Bronchial epithelial cell (primary cell): ENCODE measurements at regions not wholly inside any gene's neighbourhood (a gene's known extent, or its start where the extent isn't known, plus 50 kb on each side); places are given as distances from the start of the nearest gene placed in this dataset.

Source experiments
- DNase-seq: peaks from one replicate; pipeline ENCODE4 v3.0.0-alpha.2; 2010; ENCODE audit warnings: low read depth
- FAIRE-seq: peaks from 2 replicates; lab custom pipeline; 2011; peaks lifted over from hg19 to GRCh38; lab: Jason Lieb, UNC
- H3K27me3 ChIP-seq: 2 replicates; pipeline ENCODE4 v1.5.1; 2011; ENCODE audit warnings: low read length; ENCODE audit not compliant: control insufficient read depth, insufficient read depth
- H3K36me3 ChIP-seq: 2 replicates; pipeline ENCODE4 v1.5.1; 2011; ENCODE audit warnings: low read length; ENCODE audit not compliant: control insufficient read depth, insufficient read depth
- H3K4me3 ChIP-seq: 2 replicates; pipeline ENCODE4 v1.5.1; 2011; ENCODE audit warnings: mild to moderate bottlenecking, low read depth, low read length, control low read depth
- CTCF ChIP-seq: IDR thresholded peaks from 2 replicates; pipeline ENCODE4 v1.5.1; 2011; ENCODE audit warnings: mild to moderate bottlenecking, moderate library complexity, low read length, control low read depth, inconsistent platforms; ENCODE audit not compliant: insufficient read depth, severe bottlenecking

GRCh38 chr7:89927762-89928161, 226.5 kb upstream of the STEAP1 start:
- Histone ChIP-seq H3K4me3 (no peak overlapping the region), H3K36me3 (no peaks in the 10 kb centered on the region), H3K27me3 (no peaks in the 10 kb centered on the region)
- no peak for DNase-seq
- TF ChIP-seq CTCF, result no peak
- FAIRE-seq, result no peak

GRCh38 chr7:89928451-89928850, 225.8 kb upstream of the STEAP1 start:
- Histone ChIP-seq H3K36me3 (no peaks in the 10 kb centered on the region), H3K27me3 (no peaks in the 10 kb centered on the region), H3K4me3 (no peak overlapping the region)
- TF ChIP-seq CTCF, result no peak
- DNase-seq (no peak), FAIRE-seq (no peak)

- DNase-seq, result no peak
- no peak for TF ChIP-seq CTCF
- no peak overlapping the region for H3K4me3 ChIP-seq
- no peaks in the 10 kb centered on the region for H3K36me3 ChIP-seq
- H3K27me3 ChIP-seq, result no peaks in the 10 kb centered on the region
- FAIRE-seq, result no peak
Measured at GRCh38 chr7:89934101-89934500, 220.2 kb upstream of the STEAP1 start.

GRCh38 chr7:89943525-89944050, 210.7 kb upstream of the STEAP1 start:
- Histone ChIP-seq H3K36me3 (no peaks in the 10 kb centered on the region), H3K27me3 (no peaks in the 10 kb centered on the region), H3K4me3 (no peak overlapping the region)
- FAIRE-seq, result no peak
- DNase-seq, result no peak
- TF ChIP-seq CTCF, result no peak

GRCh38 chr7:89958525-89959068, 195.7 kb upstream of the STEAP1 start:
- TF ChIP-seq CTCF, result no peak
- Histone ChIP-seq H3K4me3 (no peak overlapping the region), H3K27me3 (no peaks in the 10 kb centered on the region), H3K36me3 (no peaks in the 10 kb centered on the region)
- no peak for DNase-seq
- FAIRE-seq, result no peak

- no peak for FAIRE-seq
- Histone ChIP-seq H3K36me3 (no peaks in the 10 kb centered on the region), H3K27me3 (no peaks in the 10 kb centered on the region), H3K4me3 (no peak overlapping the region)
- no peak for DNase-seq
- TF ChIP-seq CTCF, result no peak
Measured at GRCh38 chr7:89966067-89966664, 188.1 kb upstream of the STEAP1 start.
